ENCODE measurements at regions not wholly inside any gene's neighbourhood (a gene's known extent, or its start where the extent isn't known, plus 50 kb on each side); places are given as distances from the start of the nearest gene placed in this dataset.

DNA sequence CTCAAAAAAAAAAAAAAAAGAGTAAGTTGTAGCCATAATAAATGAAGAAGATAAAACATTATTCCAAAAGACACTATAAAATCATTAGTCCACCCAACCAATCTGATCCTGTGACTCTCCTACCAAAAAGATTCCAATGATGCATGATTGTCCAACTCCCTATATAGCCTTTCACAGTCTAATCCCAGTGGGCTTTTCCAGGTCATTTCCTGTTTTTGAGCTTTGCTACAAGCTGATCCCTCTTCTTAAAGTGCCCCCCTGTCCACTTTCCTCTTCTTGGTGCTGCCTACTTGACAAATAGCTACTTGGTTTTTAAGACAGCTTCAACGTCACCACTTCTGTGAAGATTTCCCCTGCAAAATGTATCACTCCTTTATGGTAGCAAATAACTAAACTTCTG is 88.4 kb downstream of the SEMA4F start:
- Histone ChIP-seq H3K9me2 (ENCODE audit: insufficient read depth) (no peaks in the 10 kb centered on the region), H3K36me3 (ENCODE audit: low read depth) (no peaks in the 10 kb centered on the region), H3K4me3 (no peak overlapping the region), H3K4me1 (replicated peaks; ENCODE audit: insufficient read depth) (peaks cover 51% of the 10 kb centered on the region), H3K9me3 (ENCODE audit: insufficient read depth, low read depth) (0 out of 2 replicates have a peak, but pooled peaks cover 4% of the 10 kb centered on the region), H3K79me2 (ENCODE audit: low read depth) (no peaks in the 10 kb centered on the region), H3F3A (ENCODE audit: insufficient read depth, low read depth) (peaks cover 28% of the 10 kb centered on the region; the same call in 1 of the 2 replicates), H3K27ac (no peak overlapping the region), H4K20me1 (ENCODE audit: insufficient read depth) (no peaks in the 10 kb centered on the region), H2AFZ (no peak overlapping the region), H3K4me2 (no peak overlapping the region), H3K27me3 (ENCODE audit: insufficient read depth, low read depth) (no peaks in the 10 kb centered on the region)
- no TSS peak for BruUV-seq (replicated peaks)
- intact Hi-C loops (cut with micrococcal nuclease; ENCODE audit: unreplicated experiment): no loop called here
- no peak for TF ChIP-seq EZH2 (IDR thresholded peaks at IDR 0.05; ENCODE audit: low read depth)
- TF ChIP-seq, protein P1, sequence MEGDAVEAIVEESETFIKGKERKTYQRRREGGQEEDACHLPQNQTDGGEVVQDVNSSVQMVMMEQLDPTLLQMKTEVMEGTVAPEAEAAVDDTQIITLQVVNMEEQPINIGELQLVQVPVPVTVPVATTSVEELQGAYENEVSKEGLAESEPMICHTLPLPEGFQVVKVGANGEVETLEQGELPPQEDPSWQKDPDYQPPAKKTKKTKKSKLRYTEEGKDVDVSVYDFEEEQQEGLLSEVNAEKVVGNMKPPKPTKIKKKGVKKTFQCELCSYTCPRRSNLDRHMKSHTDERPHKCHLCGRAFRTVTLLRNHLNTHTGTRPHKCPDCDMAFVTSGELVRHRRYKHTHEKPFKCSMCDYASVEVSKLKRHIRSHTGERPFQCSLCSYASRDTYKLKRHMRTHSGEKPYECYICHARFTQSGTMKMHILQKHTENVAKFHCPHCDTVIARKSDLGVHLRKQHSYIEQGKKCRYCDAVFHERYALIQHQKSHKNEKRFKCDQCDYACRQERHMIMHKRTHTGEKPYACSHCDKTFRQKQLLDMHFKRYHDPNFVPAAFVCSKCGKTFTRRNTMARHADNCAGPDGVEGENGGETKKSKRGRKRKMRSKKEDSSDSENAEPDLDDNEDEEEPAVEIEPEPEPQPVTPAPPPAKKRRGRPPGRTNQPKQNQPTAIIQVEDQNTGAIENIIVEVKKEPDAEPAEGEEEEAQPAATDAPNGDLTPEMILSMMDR (conservative IDR thresholded peaks at IDR 0.05): no peak
- CTCF ChIA-PET: no interaction called here
- POLR2A ChIA-PET (ENCODE audit: unreplicated experiment): no interaction called here
- DNase-seq: no peak

DNA sequence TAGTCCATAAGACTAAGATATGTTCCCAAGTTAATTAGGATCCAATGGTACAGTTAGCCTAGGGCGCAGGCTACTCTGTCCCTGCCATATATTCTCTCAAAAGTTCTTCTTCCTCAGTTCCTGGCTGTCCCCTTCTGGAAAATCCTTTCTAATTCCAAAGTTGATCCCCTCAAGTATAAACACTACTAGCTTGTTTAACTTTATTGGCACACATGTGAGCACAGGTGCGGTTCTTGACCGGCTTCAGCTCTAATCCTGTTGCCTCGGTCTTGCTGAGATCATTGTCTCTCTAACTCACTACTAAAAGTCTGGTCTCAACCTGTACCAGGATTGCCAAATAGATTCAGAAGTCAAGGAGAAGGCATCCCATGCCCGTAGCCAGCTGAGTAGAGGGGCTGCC is 89.0 kb downstream of the SEMA4F start:
- Histone ChIP-seq H2AFZ (no peak overlapping the region), H3K9me2 (ENCODE audit: insufficient read depth) (no peaks in the 10 kb centered on the region), H3K9me3 (ENCODE audit: insufficient read depth, low read depth) (0 out of 2 replicates have a peak, but pooled peaks cover 2% of the 10 kb centered on the region), H3K4me1 (replicated peaks; ENCODE audit: insufficient read depth) (peaks cover 57% of the 10 kb centered on the region), H3K36me3 (ENCODE audit: low read depth) (no peaks in the 10 kb centered on the region), H3K27ac (no peak overlapping the region), H3K79me2 (ENCODE audit: low read depth) (no peaks in the 10 kb centered on the region), H3K4me2 (no peak overlapping the region), H4K20me1 (ENCODE audit: insufficient read depth) (no peaks in the 10 kb centered on the region), H3K4me3 (no peak overlapping the region), H3F3A (ENCODE audit: insufficient read depth, low read depth) (peaks cover 28% of the 10 kb centered on the region; the same call in 1 of the 2 replicates), H3K27me3 (ENCODE audit: insufficient read depth, low read depth) (no peaks in the 10 kb centered on the region)
- CTCF ChIA-PET: no interaction called here
- intact Hi-C loops (cut with micrococcal nuclease; ENCODE audit: unreplicated experiment): no loop called here
- TF ChIP-seq, protein P1 (conservative IDR thresholded peaks at IDR 0.05): no peak
- TF ChIP-seq EZH2 (IDR thresholded peaks at IDR 0.05; ENCODE audit: low read depth): no peak
- POLR2A ChIA-PET (ENCODE audit: unreplicated experiment): no interaction called here
- no peak for DNase-seq
- no TSS peak for BruUV-seq (replicated peaks)

DNA sequence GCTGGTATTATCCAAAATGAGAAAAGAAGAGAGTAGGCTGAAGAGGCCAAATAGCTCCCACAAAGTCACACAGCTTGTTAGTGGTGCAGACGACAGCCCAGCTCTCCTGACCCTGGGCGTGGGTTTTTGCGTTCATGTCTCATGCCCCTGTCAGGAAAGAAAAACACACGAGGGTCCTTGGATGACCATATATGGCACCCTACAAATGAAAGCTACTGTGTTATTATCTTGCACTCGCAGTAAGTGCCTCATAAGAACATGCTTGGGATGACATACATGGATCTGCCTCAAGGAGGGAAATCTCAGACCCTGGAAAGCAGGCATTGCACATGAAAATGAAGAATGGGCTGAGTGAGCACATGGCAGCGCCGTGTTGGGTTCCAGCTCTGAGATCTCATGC is 89.7 kb downstream of the SEMA4F start:
- H3F3A ChIP-seq (ENCODE audit: insufficient read depth, low read depth): peaks cover 28% of the 10 kb centered on the region; the same call in 1 of the 2 replicates
- no peaks in the 10 kb centered on the region for H3K9me3 ChIP-seq (ENCODE audit: insufficient read depth, low read depth)
- no peak for DNase-seq
- ChIA-PET CTCF (no interaction called here), POLR2A (ENCODE audit: unreplicated experiment) (no interaction called here)
- no peak for TF ChIP-seq EZH2 (IDR thresholded peaks at IDR 0.05; ENCODE audit: low read depth)
- TF ChIP-seq, protein P1 (conservative IDR thresholded peaks at IDR 0.05): no peak
- H3K4me1 ChIP-seq (replicated peaks; ENCODE audit: insufficient read depth): peaks cover 52% of the 10 kb centered on the region
- H3K4me2 ChIP-seq: no peak overlapping the region
- no peak overlapping the region for H3K27ac ChIP-seq
- intact Hi-C loops (cut with micrococcal nuclease; ENCODE audit: unreplicated experiment): no loop called here
- H3K36me3 ChIP-seq (ENCODE audit: low read depth): no peaks in the 10 kb centered on the region
- no peaks in the 10 kb centered on the region for H3K79me2 ChIP-seq (ENCODE audit: low read depth)
- H3K27me3 ChIP-seq (ENCODE audit: insufficient read depth, low read depth): no peaks in the 10 kb centered on the region
- BruUV-seq (replicated peaks): no TSS peak
- H3K4me3 ChIP-seq: no peak overlapping the region
- no peaks in the 10 kb centered on the region for H3K9me2 ChIP-seq (ENCODE audit: insufficient read depth)
- no peaks in the 10 kb centered on the region for H4K20me1 ChIP-seq (ENCODE audit: insufficient read depth)
- H2AFZ ChIP-seq: no peak overlapping the region

Data from PC-9 (cell line).